HEK293 (cell line): ENCODE measurements at regions not wholly inside any gene's neighbourhood (a gene's known extent, or its start where the extent isn't known, plus 50 kb on each side); places are given as distances from the start of the nearest gene placed in this dataset.

Experiments
- BCL11A ChIP-seq: fragments of 450-650 bp; formaldehyde crosslinking; IDR thresholded peaks from 2 replicates; pipeline ENCODE4 v1.5.1; 2016; ENCODE audit warnings: low read depth, missing biosample characterization, missing genetic modification characterization
- KLF9 ChIP-seq: fragments of 450-650 bp; formaldehyde crosslinking; IDR thresholded peaks from 2 replicates; pipeline ENCODE4 v1.5.1; 2016; ENCODE audit warnings: missing biosample characterization, missing genetic modification characterization, low read depth
- ZEB2 ChIP-seq: fragments of 450-650 bp; formaldehyde crosslinking; IDR thresholded peaks from 2 replicates; pipeline ENCODE4 v1.5.1; 2016; ENCODE audit warnings: missing biosample characterization, missing genetic modification characterization
- ZFP37 ChIP-seq: fragments of 450-650 bp; formaldehyde crosslinking; IDR thresholded peaks from 2 replicates; pipeline ENCODE4 v1.5.1; 2016; ENCODE audit warnings: missing biosample characterization, missing genetic modification characterization
- ZNF121 ChIP-seq: fragments of 450-650 bp; formaldehyde crosslinking; IDR thresholded peaks from 2 replicates; pipeline ENCODE4 v1.5.1; 2016; ENCODE audit warnings: missing biosample characterization, missing genetic modification characterization
- ZNF132 ChIP-seq: fragments of 450-650 bp; formaldehyde crosslinking; IDR thresholded peaks from 2 replicates; pipeline ENCODE4 v1.5.1; 2017; ENCODE audit warnings: missing biosample characterization, missing genetic modification characterization, borderline replicate concordance
- ZNF133 ChIP-seq: fragments of 450-650 bp; formaldehyde crosslinking; IDR thresholded peaks from 2 replicates; pipeline ENCODE4 v1.5.1; 2016; ENCODE audit warnings: missing biosample characterization, missing genetic modification characterization
- ZNF239 ChIP-seq: fragments of 450-650 bp; formaldehyde crosslinking; IDR thresholded peaks from 2 replicates; pipeline ENCODE4 v1.5.1; 2016; ENCODE audit warnings: missing biosample characterization, missing genetic modification characterization
- ZNF518A ChIP-seq: fragments of 450-650 bp; formaldehyde crosslinking; conservative IDR thresholded peaks from 2 replicates; pipeline ENCODE4 v1.5.1; 2016; ENCODE audit warnings: low read depth, missing biosample characterization, missing genetic modification characterization
- ZNF621 ChIP-seq: fragments of 450-650 bp; formaldehyde crosslinking; IDR thresholded peaks from 2 replicates; pipeline ENCODE4 v1.5.1; 2017; ENCODE audit warnings: missing biosample characterization, missing genetic modification characterization
- TF ChIP-seq, protein P1 (sequence below): fragments of 450-650 bp; formaldehyde crosslinking; IDR thresholded peaks from 2 replicates; pipeline ENCODE4 v1.5.1; 2016; ENCODE audit warnings: missing biosample characterization, missing genetic modification characterization
- TF ChIP-seq, protein P2 (sequence below): fragments of 450-650 bp; formaldehyde crosslinking; IDR thresholded peaks from 2 replicates; pipeline ENCODE4 v1.5.1; 2016; ENCODE audit warnings: missing biosample characterization, missing genetic modification characterization

- TF ChIP-seq ZNF132 (no peak), ZNF121 (no peak), ZNF239 (tag by site-specific recombination) (no peak), ZNF518A (no peak), ZEB2 (no peak), BCL11A (tag by site-specific recombination) (no peak), ZNF133 (no peak), ZNF621 (tag by site-specific recombination) (no peak), KLF9 (no peak), ZFP37 (no peak)
- TF ChIP-seq, protein P1, sequence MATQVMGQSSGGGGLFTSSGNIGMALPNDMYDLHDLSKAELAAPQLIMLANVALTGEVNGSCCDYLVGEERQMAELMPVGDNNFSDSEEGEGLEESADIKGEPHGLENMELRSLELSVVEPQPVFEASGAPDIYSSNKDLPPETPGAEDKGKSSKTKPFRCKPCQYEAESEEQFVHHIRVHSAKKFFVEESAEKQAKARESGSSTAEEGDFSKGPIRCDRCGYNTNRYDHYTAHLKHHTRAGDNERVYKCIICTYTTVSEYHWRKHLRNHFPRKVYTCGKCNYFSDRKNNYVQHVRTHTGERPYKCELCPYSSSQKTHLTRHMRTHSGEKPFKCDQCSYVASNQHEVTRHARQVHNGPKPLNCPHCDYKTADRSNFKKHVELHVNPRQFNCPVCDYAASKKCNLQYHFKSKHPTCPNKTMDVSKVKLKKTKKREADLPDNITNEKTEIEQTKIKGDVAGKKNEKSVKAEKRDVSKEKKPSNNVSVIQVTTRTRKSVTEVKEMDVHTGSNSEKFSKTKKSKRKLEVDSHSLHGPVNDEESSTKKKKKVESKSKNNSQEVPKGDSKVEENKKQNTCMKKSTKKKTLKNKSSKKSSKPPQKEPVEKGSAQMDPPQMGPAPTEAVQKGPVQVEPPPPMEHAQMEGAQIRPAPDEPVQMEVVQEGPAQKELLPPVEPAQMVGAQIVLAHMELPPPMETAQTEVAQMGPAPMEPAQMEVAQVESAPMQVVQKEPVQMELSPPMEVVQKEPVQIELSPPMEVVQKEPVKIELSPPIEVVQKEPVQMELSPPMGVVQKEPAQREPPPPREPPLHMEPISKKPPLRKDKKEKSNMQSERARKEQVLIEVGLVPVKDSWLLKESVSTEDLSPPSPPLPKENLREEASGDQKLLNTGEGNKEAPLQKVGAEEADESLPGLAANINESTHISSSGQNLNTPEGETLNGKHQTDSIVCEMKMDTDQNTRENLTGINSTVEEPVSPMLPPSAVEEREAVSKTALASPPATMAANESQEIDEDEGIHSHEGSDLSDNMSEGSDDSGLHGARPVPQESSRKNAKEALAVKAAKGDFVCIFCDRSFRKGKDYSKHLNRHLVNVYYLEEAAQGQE (tag by site-specific recombination) = no peak
- TF ChIP-seq, protein P2, sequence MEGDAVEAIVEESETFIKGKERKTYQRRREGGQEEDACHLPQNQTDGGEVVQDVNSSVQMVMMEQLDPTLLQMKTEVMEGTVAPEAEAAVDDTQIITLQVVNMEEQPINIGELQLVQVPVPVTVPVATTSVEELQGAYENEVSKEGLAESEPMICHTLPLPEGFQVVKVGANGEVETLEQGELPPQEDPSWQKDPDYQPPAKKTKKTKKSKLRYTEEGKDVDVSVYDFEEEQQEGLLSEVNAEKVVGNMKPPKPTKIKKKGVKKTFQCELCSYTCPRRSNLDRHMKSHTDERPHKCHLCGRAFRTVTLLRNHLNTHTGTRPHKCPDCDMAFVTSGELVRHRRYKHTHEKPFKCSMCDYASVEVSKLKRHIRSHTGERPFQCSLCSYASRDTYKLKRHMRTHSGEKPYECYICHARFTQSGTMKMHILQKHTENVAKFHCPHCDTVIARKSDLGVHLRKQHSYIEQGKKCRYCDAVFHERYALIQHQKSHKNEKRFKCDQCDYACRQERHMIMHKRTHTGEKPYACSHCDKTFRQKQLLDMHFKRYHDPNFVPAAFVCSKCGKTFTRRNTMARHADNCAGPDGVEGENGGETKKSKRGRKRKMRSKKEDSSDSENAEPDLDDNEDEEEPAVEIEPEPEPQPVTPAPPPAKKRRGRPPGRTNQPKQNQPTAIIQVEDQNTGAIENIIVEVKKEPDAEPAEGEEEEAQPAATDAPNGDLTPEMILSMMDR (tag by site-specific recombination) = no peak
Observed at GRCh38 chr14:58801086-58801485, 163.3 kb downstream of the DACT1 start.
